Posterior vena cava (tissue), 2 donors: ENCODE measurements at regions not wholly inside any gene's neighbourhood (a gene's known extent, or its start where the extent isn't known, plus 50 kb on each side); places are given as distances from the start of the nearest gene placed in this dataset.

ENCODE experiments used
- DNase-seq: peaks from one replicate; pipeline ENCODE4 v3.0.0-alpha.2; 2020; ENCODE audit warnings: low spot score
- intact Hi-C, 2 donors: fragments of 100-400 bp; cut with DNase I; formaldehyde crosslinking; loops; one replicate each; pipeline versions ENCODE4 v1.14.1 to v1.14.2; 2022 to 2023
- donor health status: DM: yes; HTN: yes; CAD: no.
- donor health status: DM: yes; HTN: yes; CAD: no.

GRCh38 chr2:39604866-39605265 lies 60.9 kb upstream of the TMEM178A start:
- intact Hi-C loops = no loop called here
- DNase-seq = no peak

- intact Hi-C loops = no loop called here
- no peak for DNase-seq
These were observed 59.1 kb upstream of the TMEM178A start for GRCh38 chr2:39606585-39606984.

GRCh38 chr2:39607538-39608262 lies 58.0 kb upstream of the TMEM178A start:
- no peak for DNase-seq
- intact Hi-C loops = no loop called here

GRCh38 chr2:39608263-39608575 lies 57.5 kb upstream of the TMEM178A start:
- DNase-seq = no peak
- intact Hi-C loops = no loop called here

GRCh38 chr2:39608686-39609441 lies 56.9 kb upstream of the TMEM178A start:
- intact Hi-C loops = no loop called here
- no peak for DNase-seq

GRCh38 chr2:39609917-39610316 lies 55.8 kb upstream of the TMEM178A start:
- intact Hi-C loops = no loop called here
- no peak for DNase-seq

- intact Hi-C loops = no loop called here
- DNase-seq = no peak
These were observed 50.0 kb upstream of the TMEM178A start for GRCh38 chr2:39615675-39616074.
